HG03066 (cell line): ENCODE measurements at regions not wholly inside any gene's neighbourhood (a gene's known extent, or its start where the extent isn't known, plus 50 kb on each side); places are given as distances from the start of the nearest gene placed in this dataset.
"Not testable (repeated sequence)": the region's sequence is repeated elsewhere in the genome, so short reads cannot be mapped to it uniquely, and the experiment has no call there.

Source experiments
- ATAC-seq: cut with Tn5 transposase; IDR thresholded peaks from one replicate; pipeline ENCODE4 v1.9.1; 2021; ENCODE audit warnings: low read depth; ENCODE audit not compliant: unreplicated experiment

DNA sequence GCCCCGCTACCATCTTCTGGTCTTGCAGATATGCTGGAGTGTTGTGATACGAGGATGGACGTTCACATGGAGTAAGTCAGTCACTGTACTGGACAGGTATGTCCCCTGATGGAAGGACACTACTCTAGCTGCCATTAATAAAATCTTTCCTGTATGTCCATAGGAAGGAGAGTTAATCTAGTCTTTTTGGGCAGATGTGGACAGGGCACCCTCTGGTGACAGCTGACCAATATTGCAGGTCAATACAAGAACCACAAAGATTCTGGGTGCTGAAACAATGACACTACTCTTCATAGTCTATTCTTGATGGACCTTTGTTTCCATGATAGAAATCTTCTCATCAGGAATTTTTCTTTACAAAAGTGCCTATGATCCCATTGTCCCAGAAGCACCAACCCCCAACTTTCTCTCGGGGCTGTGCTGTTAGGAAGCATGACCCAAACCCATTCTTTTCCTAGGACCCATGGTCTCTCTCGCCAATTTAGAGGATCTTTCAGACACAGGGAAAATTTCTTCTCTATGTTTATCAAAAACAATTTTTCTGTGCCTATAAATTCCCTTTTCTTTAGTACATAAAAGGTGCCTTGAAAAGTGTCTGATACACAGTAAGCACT, 376.9 kb downstream of the DTWD2 start:
- ATAC-seq = no peak

DNA sequence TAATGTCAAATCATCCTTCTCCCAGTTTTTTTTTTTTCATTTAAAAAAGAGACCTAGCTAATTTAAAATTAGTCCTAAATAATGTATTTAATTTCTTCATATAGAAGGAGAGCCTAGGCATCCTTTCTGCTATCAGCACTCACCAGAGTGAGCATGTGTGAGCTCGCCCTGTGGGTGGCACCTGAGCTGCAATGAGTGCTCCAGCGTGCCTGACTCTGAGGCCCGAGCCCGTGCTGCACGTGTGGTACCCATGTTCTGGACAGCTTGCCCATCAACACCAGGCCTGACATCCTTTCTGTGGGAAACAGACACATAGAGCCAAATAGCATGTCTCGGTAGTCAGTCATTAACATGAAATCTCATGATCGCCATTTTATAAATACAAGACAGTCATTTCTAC, 381.4 kb downstream of the DTWD2 start:
- no peak for ATAC-seq

DNA sequence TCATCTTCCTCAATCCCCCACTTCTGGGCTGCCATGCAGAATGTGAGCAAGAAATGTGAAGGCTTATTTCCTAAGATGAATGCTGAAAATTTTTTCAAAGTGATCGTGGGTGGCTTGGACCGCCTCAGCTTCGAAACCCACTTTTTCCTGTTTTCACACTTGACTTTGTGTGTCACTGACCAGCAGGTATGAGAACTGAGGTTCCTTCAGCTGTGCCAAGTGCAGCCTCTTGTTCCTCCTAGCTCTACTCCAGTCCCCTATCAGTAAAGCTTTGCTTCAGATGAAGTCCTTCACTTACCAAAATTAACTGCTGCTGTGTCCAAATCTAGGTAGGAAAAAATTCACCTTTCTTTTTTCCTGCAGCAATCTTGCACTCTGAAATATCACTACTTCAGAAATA, 382.6 kb downstream of the DTWD2 start:
- no peak for ATAC-seq

DNA sequence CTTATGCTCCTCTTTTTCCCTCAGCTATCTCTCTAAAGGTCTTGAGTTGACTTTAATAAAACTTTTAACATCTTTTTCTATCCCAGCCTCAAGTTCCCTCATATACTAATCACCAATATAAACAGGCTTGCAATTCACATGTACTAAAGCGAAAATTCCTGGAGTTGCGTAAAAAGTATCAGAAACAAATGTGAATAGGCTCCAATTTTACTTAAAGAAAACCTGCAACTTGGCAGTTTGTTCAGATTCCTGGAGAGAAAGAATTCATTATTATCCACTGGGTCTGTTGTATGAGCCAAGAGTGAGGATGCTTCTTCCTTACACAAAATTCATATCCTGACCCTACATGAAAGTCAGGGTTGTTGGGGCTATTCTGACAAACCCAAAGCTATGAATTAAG, 384.2 kb downstream of the DTWD2 start:
- ATAC-seq = no peak

DNA sequence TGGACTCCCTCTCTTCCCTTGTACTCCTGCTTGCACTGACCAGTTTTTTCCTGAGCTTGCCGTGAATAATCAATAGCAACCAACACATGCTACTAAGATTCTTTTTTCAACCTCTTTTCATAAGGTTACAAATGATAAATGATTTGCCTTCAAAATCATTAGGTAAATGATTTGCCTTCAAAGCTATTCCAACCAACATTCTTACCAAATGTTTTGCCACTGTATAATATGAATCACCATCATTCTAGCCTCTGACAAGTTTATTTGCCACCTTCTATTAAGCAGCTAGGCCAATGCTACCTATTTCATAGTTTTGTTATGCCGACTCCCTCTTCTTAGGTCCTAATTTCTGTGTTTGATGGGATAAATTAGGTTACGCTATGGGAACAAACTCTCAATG, 385.1 kb downstream of the DTWD2 start:
- ATAC-seq = no peak

DNA sequence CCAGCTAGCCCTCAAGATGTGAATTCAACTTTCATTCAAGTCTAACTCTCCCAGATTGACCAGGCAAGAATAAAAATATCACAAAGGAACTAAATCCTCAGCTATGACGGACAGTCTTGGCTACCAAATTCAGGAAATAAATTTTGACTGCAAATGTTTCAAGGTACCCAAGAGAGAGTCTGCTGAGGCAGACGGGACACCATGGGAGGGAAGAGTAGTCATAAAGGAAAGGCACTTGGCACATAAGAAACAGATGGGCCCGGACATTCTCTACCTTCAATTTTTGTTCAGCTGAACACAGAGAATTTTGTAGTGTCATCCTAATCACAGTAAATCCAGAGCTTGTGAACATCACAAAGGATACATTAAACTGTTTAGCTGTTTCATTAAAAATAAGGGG, 390.0 kb downstream of the DTWD2 start:
- ATAC-seq = no peak

DNA sequence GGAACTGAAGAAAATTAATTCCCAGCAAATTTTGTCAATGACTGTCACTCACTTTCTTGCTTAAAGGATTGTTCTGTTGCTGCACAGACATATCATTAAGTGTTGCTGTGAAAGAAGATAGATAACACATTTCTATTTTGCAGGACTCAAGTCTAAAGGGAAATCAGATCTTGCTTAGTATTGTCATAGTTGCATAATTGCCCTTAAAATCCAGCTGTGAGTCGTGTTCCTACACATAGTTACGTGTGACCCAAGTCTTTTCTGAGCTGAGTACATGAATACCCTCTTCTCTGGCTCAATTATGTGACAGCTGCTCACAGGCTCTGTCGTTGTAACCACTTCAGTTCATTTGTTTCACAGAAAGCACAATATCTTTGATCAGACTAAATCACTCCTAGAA, 390.8 kb downstream of the DTWD2 start:
- ATAC-seq = no peak

DNA sequence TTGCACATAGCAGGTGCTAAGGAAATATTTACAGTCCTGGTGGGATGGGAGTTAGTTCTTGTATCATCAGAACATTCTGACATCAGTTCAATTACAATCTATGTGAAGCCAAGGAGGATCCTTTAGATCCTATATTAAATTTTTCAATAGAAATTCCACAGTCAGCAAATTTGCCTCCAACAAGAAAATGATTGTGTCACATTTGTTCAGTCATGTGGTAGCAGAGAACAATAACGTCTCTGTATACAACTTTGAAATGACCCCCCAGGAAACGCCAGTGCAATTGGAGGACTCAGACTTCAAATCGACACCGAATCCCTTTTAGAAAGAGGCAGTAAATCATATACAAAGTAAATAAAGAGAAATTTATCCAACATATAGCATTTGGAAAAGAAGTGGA, 392.1 kb downstream of the DTWD2 start:
- no peak for ATAC-seq

DNA sequence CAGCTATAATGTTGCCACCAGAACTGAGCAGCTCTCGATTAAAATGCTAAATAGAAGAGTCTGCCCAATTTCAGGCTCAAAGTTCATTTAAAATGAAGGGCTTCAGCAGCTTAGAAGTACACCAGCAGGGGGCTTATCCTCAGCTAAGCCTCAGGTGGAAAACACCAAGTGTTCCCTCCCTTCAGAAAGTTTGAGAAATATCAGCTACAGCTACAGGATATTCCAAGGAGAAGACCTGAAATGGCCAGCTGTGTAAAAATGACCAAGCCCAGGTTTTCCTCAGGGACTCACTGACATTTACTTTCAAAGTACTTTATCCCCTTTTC, 395.4 kb downstream of the DTWD2 start:
- ATAC-seq = no peak

DNA sequence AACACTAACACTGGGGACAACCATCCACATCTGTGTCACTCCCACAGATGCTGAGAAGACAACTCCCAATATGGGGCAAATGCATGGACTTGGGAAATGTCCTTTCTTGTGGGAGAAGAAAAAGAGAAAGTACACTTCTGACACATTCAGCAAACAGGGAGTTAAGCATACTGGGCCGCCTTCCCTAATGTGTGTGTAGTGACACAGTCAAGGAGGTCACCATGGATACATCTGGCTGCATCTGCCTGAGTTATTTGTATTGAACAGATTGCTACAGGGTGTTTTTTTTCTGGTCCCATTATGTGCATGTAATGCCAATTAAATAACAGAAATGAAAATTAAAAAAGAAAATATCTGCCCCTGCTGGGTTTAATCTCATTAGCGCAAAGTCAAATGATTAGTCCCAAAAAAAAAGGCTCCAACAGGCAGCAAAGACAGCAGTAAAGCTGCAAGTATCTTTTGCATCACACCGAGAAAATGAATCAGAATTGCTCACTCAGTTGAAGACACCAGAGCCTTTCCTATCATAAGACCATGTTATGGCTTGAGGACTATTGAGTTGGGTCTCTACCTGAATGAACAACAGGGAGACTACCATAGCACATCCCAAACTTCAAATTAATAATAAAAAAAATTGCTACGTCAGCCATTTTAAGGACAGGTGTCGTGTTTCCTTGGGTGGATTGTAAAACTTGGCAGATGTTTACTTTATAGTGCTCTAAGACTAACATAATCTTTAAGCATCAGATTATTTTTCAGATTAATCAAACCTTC, 395.9 kb downstream of the DTWD2 start:
- ATAC-seq = no peak

DNA sequence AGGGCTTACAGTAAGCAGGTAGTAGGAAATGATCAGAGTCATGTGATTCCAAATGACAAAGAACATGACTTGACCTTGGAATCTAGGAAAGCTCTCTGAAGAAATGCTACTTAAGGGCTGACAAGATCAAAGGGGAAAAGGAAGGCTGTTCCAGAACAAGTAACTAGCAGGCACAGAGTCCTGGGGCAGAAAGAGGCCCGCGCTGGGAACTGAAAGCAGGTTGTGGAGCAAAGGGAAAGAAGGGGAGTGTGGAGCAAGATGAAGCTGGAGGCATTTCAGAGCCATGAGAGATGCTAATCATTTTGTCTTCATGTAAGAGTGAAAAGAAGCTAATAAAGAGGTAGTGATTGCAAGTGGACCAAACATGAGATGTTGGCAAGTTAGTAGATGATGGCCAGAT, 397.5 kb downstream of the DTWD2 start:
- no peak for ATAC-seq

DNA sequence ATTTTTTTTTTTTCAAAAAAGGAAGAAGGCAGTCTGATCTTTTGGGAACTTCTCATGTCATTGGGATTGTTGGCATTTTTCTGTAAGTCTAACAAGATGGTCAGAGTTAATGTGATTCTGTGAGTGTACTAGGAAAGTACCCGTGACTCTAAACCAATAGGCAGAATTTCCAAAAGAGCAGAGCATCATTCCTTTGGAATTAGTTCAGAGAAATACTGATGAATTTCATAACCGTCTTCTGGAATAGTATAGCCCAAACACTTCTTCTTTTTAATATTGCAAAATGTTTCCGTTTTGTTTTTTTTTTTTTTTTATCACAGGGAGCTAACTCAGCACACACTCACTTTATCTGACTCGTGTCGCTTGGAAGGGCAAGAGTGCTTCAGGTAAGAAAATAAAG, 407.4 kb downstream of the DTWD2 start:
- ATAC-seq = no peak

DNA sequence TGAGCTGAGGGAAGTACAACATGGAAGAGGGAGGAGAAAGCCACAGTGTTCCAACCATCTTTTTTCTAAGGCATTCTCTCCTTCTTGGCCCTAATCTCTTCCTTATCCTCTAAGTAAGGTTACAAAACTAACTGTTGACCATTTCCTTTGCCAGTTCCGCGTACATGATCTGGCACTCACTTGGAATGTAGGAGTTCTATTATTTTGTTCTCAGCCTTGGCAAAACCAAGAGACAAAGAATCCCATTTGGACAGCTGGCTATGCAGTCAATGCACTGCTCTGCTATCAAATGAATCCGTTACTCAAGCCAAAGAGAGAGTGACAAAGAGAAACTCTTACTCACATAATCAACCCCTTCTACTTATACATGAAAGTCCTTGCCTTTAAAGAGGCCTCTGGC, 410.3 kb downstream of the DTWD2 start:
- ATAC-seq = no peak

DNA sequence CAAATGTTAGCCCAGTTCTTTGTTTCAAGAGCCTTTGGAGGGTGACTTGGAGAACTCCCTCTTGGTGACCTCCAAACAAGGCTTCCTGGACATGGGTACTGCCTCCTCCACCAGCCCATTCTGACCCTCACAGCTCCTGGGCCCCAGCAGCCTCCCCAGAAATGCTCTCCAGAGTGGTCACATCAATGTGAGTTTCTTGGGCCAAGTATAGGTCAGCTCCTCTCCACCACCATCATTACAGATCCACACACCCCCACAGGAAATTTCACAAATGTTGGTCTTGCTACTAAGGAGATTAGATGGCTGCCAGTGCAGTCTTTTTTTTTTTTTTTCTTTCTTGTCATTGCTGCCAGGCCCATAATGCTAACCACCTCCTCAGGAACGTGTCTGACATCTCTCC, 410.7 kb downstream of the DTWD2 start:
- no peak for ATAC-seq

DNA sequence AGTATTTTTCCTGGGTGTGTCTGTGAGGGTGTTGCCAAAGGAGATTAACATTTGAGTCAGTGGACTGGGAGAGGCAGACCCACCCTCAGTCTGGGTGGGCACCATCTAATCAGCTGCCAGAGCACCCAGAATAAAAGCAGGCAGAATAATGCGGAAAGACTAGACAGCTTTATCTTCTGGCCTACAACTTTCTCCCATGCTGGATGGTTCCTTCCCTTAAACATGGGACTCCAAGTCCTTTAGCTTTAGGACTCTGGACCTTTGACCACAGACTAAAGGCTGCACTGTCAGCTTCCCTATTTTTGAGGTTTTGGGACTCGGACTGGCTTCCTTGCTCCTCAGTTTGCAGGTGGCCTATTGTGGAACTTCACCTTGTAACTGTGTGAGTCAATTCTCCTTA, 418.1 kb downstream of the DTWD2 start:
- ATAC-seq = not testable (repeated sequence)

DNA sequence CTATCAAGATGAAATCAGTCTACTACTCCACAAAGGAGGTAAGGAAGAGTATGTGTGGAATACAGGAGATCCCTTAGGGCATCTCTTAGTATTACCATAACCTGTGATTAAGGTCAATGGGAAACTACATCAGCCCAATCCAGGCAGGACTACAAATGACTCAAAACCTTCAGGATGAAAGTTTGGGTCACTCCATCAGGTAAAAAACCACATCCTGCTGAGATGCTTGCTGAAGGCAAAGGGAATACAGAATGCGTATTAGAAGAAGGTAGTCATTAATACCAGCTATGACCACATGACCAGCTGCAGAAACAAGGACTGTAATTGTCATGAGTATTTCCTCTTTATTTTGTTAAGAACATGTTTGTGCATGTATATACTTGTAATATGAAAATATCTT, 418.8 kb downstream of the DTWD2 start:
- ATAC-seq = not testable (repeated sequence)

DNA sequence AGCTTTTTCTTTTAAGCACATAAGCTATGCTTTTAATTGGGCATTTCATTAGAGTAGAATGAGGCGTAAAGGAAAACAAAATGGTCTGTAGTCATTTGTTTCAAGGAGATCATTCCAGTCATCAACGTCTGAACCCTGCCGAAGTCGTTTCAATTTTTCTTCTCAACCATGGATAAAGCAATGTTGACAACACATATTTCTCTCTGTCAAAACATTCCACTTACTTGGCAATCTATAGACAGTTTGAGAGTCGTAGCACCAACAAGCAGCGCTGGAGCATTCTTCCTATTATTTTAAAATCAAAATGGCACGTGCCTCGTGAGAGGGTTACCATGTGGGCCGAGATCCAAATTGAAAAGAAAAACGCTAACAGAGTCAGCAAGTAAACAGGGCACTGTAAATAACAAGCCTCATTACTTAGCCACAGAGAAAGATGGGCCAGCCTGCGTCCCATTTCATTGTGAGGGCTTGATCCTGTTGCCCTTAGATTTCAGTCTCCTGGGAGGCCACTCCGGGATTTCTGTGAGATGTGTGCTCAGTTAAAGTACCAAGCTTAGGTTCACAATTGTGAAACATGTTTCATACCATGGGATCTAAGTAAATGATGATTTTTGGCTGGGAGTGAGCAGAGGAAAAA, 422.9 kb downstream of the DTWD2 start:
- no peak for ATAC-seq

DNA sequence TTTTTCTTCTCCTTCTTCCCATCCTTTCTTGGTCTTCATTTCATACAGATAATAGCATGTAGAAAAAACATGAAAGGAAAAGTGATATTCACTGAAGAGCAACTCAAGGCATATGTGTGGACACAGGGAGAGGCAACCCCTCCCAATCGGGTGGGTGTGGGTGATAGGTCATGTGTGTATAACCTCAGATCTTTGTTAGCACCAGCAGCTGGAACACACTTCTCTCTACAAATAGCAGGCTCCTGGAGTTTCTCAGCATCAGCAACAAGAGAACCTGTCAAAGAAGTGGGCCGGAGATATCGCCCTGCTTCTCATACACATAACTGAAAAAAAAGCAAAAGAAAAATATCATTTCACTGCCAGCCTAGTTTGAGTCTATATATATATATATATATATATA, 426.4 kb downstream of the DTWD2 start:
- no peak for ATAC-seq

DNA sequence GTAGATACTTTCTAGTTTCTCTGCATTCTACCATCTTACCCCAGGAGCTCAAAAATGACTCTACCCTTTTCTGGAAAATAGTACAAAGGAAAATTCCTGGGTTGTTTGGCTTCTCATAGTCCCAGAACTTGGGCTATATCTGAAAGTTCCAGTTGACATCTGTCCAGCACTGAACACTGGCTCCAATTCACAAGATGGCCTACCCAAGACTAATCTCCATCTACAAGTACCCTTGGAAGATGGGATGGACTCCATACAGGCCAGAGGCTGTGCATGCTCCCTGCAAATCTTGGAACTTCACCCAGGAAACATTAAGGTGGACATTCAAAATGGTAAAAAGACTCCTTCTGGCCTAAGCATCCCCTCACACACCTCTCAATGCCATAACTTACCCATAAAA, 427.1 kb downstream of the DTWD2 start:
- ATAC-seq = no peak

DNA sequence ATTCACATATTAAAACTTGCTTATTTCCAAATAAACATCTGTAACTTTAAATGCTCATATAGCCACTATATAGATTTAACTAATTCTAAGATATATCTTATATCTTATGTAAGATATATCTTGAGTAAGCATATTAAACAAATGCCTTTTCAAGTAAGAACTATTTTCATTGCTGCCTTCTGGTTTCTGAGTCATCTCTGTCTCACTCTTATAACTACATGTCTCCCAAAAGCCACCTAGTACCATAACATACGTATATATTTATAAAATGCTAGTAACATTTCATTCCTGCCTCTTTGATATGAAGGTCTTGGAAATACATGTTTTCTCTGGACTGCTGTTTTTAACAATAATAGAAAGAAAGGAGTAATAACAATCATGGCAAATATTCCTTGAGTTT, 429.5 kb downstream of the DTWD2 start:
- ATAC-seq = no peak

DNA sequence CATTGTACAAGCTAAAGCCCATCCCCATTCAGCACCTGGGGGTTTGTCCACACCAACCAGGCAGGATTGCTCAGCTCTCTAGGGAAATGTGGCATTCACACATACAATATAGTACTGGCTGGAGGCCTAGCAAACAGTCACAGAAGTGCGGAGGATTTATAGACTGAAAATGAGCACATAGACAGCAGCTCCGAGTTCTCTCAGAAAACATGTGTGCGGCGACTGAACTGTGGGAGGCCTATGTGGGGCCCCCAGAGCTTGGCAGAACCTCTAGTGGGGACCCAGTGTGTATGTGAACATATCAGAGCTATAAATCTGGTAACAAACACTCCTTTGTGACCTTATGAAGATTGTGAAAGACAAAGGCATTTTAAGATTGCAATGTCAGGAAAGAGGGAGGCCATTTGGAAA, 431.1 kb downstream of the DTWD2 start:
- no peak for ATAC-seq

DNA sequence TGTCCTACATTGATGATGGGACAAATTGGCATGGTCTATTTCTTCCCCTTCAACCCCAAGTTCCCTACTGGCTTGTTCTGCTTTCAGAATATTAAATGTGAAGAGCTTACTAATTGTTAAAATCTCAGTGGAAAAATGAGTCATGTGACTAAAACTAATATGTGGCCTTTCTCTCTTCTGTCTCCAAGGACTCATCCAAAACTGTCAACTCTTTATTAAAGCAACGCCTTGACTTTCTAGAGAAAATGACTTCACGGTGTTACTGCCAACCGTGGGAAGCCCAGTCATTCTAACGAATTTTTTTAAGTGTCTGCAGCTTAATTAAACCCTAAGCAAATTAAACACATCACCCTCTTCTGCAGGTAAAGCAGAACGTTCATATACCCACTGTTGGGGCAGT, 431.6 kb downstream of the DTWD2 start:
- ATAC-seq = no peak
